ENCODE measurements at regions not wholly inside any gene's neighbourhood (a gene's known extent, or its start where the extent isn't known, plus 50 kb on each side); places are given as distances from the start of the nearest gene placed in this dataset.

- no peaks in the 10 kb centered on the region for H3K27me3 ChIP-seq (ENCODE audit: insufficient read depth, low read length)
- no peak overlapping the region for H3K4me3 ChIP-seq (ENCODE audit: low read depth, low read length)
- H3K4me1 ChIP-seq (ENCODE audit: control insufficient read depth, insufficient read depth, low read length, unreplicated experiment) = no peaks in the 10 kb centered on the region
- H2AFZ ChIP-seq (ENCODE audit: low read length, unreplicated experiment) = no peak overlapping the region
- no peak overlapping the region for H3K27ac ChIP-seq (ENCODE audit: low read depth, low read length)
- H3K36me3 ChIP-seq (ENCODE audit: insufficient read depth, low read length) = no peaks in the 10 kb centered on the region
- no peaks in the 10 kb centered on the region for H3K79me2 ChIP-seq (ENCODE audit: control insufficient read depth, insufficient read depth, low read length, unreplicated experiment)
Observed at GRCh38 chr9:79862921-79863890, 291.4 kb downstream of the TLE4 start.

GRCh38 chr9:79858508-79858907, 286.7 kb downstream of the TLE4 start:
- Histone ChIP-seq H3K27me3 (ENCODE audit: insufficient read depth, low read length) (no peaks in the 10 kb centered on the region), H2AFZ (ENCODE audit: low read length, unreplicated experiment) (peak overlapping the region; percentile 20), H3K4me1 (ENCODE audit: control insufficient read depth, insufficient read depth, low read length, unreplicated experiment) (no peaks in the 10 kb centered on the region), H3K79me2 (ENCODE audit: control insufficient read depth, insufficient read depth, low read length, unreplicated experiment) (no peaks in the 10 kb centered on the region), H3K36me3 (ENCODE audit: insufficient read depth, low read length) (no peaks in the 10 kb centered on the region), H3K4me3 (ENCODE audit: low read depth, low read length) (peak overlapping the region; percentile 54), H3K27ac (ENCODE audit: low read depth, low read length) (no peak overlapping the region)

- Histone ChIP-seq H3K4me3 (ENCODE audit: low read depth, low read length) (no peak overlapping the region), H2AFZ (ENCODE audit: low read length, unreplicated experiment) (no peak overlapping the region), H3K27ac (ENCODE audit: low read depth, low read length) (no peak overlapping the region), H3K27me3 (ENCODE audit: insufficient read depth, low read length) (no peaks in the 10 kb centered on the region), H3K79me2 (ENCODE audit: control insufficient read depth, insufficient read depth, low read length, unreplicated experiment) (no peaks in the 10 kb centered on the region), H3K4me1 (ENCODE audit: control insufficient read depth, insufficient read depth, low read length, unreplicated experiment) (no peaks in the 10 kb centered on the region), H3K36me3 (ENCODE audit: insufficient read depth, low read length) (no peaks in the 10 kb centered on the region)
Observed at GRCh38 chr9:79857188-79857587, 285.4 kb downstream of the TLE4 start.

GRCh38 chr9:79847074-79847473, 275.3 kb downstream of the TLE4 start:
- no peaks in the 10 kb centered on the region for H3K79me2 ChIP-seq (ENCODE audit: control insufficient read depth, insufficient read depth, low read length, unreplicated experiment)
- H3K4me3 ChIP-seq (ENCODE audit: low read depth, low read length) = no peak overlapping the region
- no peak overlapping the region for H2AFZ ChIP-seq (ENCODE audit: low read length, unreplicated experiment)
- 0 out of 2 replicates have a peak, but pooled peaks cover 5% of the 10 kb centered on the region for H3K27me3 ChIP-seq (ENCODE audit: insufficient read depth, low read length)
- H3K4me1 ChIP-seq (ENCODE audit: control insufficient read depth, insufficient read depth, low read length, unreplicated experiment) = no peaks in the 10 kb centered on the region
- no peak overlapping the region for H3K27ac ChIP-seq (ENCODE audit: low read depth, low read length)
- H3K36me3 ChIP-seq (ENCODE audit: insufficient read depth, low read length) = no peaks in the 10 kb centered on the region

- Histone ChIP-seq H3K4me3 (ENCODE audit: low read depth, low read length) (no peak overlapping the region), H3K27ac (ENCODE audit: low read depth, low read length) (no peak overlapping the region), H3K4me1 (ENCODE audit: control insufficient read depth, insufficient read depth, low read length, unreplicated experiment) (no peaks in the 10 kb centered on the region), H3K79me2 (ENCODE audit: control insufficient read depth, insufficient read depth, low read length, unreplicated experiment) (no peaks in the 10 kb centered on the region), H2AFZ (ENCODE audit: low read length, unreplicated experiment) (no peak overlapping the region), H3K36me3 (ENCODE audit: insufficient read depth, low read length) (no peaks in the 10 kb centered on the region), H3K27me3 (ENCODE audit: insufficient read depth, low read length) (no peaks in the 10 kb centered on the region; the same call in 1 of the 2 replicates)
Observed at GRCh38 chr9:79829566-79830302, 258.0 kb downstream of the TLE4 start.

GRCh38 chr9:79824265-79824664, 252.5 kb downstream of the TLE4 start:
- H3K27me3 ChIP-seq (ENCODE audit: insufficient read depth, low read length) = no peaks in the 10 kb centered on the region
- no peaks in the 10 kb centered on the region for H3K36me3 ChIP-seq (ENCODE audit: insufficient read depth, low read length)
- H3K4me3 ChIP-seq (ENCODE audit: low read depth, low read length) = no peak overlapping the region
- H3K27ac ChIP-seq (ENCODE audit: low read depth, low read length) = no peak overlapping the region
- no peak overlapping the region for H2AFZ ChIP-seq (ENCODE audit: low read length, unreplicated experiment)
- H3K79me2 ChIP-seq (ENCODE audit: control insufficient read depth, insufficient read depth, low read length, unreplicated experiment) = no peaks in the 10 kb centered on the region
- no peaks in the 10 kb centered on the region for H3K4me1 ChIP-seq (ENCODE audit: control insufficient read depth, insufficient read depth, low read length, unreplicated experiment)

- Histone ChIP-seq H2AFZ (ENCODE audit: low read length, unreplicated experiment) (no peak overlapping the region), H3K27me3 (ENCODE audit: insufficient read depth, low read length) (no peaks in the 10 kb centered on the region), H3K27ac (ENCODE audit: low read depth, low read length) (no peak overlapping the region), H3K4me1 (ENCODE audit: control insufficient read depth, insufficient read depth, low read length, unreplicated experiment) (peaks cover 2% of the 10 kb centered on the region), H3K79me2 (ENCODE audit: control insufficient read depth, insufficient read depth, low read length, unreplicated experiment) (no peaks in the 10 kb centered on the region), H3K4me3 (ENCODE audit: low read depth, low read length) (no peak overlapping the region), H3K36me3 (ENCODE audit: insufficient read depth, low read length) (no peaks in the 10 kb centered on the region)
Observed at GRCh38 chr9:79817438-79818004, 245.8 kb downstream of the TLE4 start.

- no peak overlapping the region for H3K27ac ChIP-seq (ENCODE audit: low read depth, low read length)
- no peaks in the 10 kb centered on the region for H3K79me2 ChIP-seq (ENCODE audit: control insufficient read depth, insufficient read depth, low read length, unreplicated experiment)
- no peak overlapping the region for H2AFZ ChIP-seq (ENCODE audit: low read length, unreplicated experiment)
- H3K4me3 ChIP-seq (ENCODE audit: low read depth, low read length) = no peak overlapping the region
- peaks cover 20% of the 10 kb centered on the region for H3K4me1 ChIP-seq (ENCODE audit: control insufficient read depth, insufficient read depth, low read length, unreplicated experiment)
- H3K27me3 ChIP-seq (ENCODE audit: insufficient read depth, low read length) = no peaks in the 10 kb centered on the region
- no peaks in the 10 kb centered on the region for H3K36me3 ChIP-seq (ENCODE audit: insufficient read depth, low read length)
Observed at GRCh38 chr9:79813258-79813638, 241.5 kb downstream of the TLE4 start.

- Histone ChIP-seq H2AFZ (ENCODE audit: low read length, unreplicated experiment) (peak overlapping the region; percentile 72), H3K27ac (ENCODE audit: low read depth, low read length) (no peak overlapping the region), H3K4me3 (ENCODE audit: low read depth, low read length) (peak overlapping the region; percentile 39; the same call in 1 of the 2 replicates), H3K27me3 (ENCODE audit: insufficient read depth, low read length) (no peaks in the 10 kb centered on the region), H3K36me3 (ENCODE audit: insufficient read depth, low read length) (no peaks in the 10 kb centered on the region), H3K79me2 (ENCODE audit: control insufficient read depth, insufficient read depth, low read length, unreplicated experiment) (no peaks in the 10 kb centered on the region), H3K4me1 (ENCODE audit: control insufficient read depth, insufficient read depth, low read length, unreplicated experiment) (peaks cover 20% of the 10 kb centered on the region)
Observed at GRCh38 chr9:79812507-79813257, 240.9 kb downstream of the TLE4 start.

- peaks cover 20% of the 10 kb centered on the region for H3K4me1 ChIP-seq (ENCODE audit: control insufficient read depth, insufficient read depth, low read length, unreplicated experiment)
- no peaks in the 10 kb centered on the region for H3K27me3 ChIP-seq (ENCODE audit: insufficient read depth, low read length)
- peak overlapping the region; percentile 39; the same call in 1 of the 2 replicates for H3K4me3 ChIP-seq (ENCODE audit: low read depth, low read length)
- no peaks in the 10 kb centered on the region for H3K79me2 ChIP-seq (ENCODE audit: control insufficient read depth, insufficient read depth, low read length, unreplicated experiment)
- peak overlapping the region; percentile 72 for H2AFZ ChIP-seq (ENCODE audit: low read length, unreplicated experiment)
- no peak overlapping the region for H3K27ac ChIP-seq (ENCODE audit: low read depth, low read length)
- H3K36me3 ChIP-seq (ENCODE audit: insufficient read depth, low read length) = no peaks in the 10 kb centered on the region
Observed at GRCh38 chr9:79812099-79812498, 240.3 kb downstream of the TLE4 start.
